ENCODE measurements at regions not wholly inside any gene's neighbourhood (a gene's known extent, or its start where the extent isn't known, plus 50 kb on each side); places are given as distances from the start of the nearest gene placed in this dataset.

DNA sequence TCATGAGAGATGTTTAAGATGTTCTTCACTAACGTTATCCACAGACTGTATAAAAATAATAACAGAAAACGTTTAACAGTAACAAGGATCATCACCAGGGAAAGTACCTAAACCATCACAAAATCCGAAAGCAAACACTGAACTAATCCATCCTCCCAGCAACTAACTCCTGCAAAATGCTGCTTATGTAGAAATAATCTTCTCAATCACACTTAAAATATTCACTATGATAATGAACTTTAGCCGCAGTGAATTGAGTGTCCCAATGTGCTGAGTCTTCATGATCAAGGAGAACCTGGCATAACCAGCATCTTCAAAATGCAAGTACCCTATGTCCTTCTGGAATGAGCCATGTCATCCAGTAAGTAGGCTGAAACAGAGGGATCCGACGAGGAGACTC, 166.1 kb downstream of the LTN1 start:
- DNase-seq: no peak

DNA sequence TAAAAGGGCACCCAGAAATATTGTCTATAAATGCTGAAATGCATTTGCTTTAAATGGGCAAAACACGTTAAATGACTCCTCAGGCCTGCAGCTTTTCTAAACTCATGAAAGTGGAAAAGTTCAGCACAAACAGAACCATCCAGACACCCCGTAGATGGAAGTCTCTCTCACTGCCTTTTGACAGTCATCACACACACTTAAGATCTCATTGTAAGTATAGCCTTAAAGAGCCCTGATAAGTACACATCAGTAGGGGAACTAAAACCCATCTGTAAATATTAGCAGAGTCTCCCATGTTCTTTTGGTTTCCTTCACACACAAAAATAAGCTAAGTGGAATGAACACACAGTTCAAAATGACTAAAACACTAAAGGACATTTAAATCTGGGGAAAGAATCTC, 166.7 kb downstream of the LTN1 start:
- no peak for DNase-seq

DNA sequence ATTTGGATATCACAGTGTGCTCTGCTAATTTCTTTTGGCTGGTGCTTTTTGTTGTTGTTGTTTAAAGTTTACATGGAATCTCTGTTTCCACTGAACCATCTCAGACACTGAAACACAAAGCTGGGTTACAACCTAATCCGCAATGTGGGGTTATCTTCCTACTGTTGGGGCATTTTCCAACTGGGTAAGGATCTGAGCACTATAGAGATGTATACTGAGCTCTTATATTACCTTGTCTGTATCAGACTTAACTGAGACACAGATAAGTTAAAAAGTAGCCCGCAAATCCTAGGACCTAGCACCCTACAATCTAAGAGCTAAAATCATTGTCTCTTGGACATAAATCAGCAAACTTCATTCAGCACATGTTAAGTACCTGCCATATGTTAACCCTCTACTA, 169.2 kb downstream of the LTN1 start:
- DNase-seq: no peak

DNA sequence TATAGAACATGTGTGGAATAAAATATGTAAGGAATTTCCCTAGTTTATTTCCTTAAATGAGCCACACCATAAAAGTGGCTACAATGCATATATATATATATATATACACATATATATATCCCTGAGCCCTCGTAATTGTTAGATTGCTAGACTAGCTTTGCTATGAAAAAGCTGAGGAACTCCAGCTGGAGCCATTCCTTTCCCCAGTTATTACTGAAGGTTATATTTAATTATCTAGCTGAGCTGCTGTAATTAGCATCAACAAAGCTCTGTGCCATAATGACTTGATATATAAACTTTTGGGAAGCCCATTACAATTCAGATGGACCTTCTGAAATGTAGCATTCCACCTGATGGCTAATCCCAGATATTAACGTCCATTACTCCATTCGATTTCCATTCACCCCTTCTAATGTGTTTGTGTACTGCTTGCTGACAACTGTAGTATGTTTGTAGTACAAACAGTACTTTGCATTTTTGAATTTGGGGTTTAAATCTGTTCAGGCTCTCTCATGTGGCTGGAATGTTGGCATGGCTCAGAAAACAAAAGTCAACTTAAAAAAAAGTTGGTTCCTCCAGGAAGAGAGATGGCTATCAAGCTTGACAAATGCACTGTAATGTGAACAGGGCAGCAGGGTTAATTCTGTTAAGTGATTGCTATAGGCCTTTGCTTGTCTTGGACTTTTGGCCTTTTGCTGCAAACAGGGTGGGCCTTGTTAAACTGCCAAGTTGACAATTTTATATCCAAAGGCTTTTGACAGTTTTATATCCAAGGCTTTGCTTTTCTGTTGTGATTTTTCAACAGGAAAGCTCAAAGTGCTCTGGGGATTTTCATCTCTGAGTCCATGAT, 170.0 kb downstream of the LTN1 start:
- DNase-seq: no peak

DNA sequence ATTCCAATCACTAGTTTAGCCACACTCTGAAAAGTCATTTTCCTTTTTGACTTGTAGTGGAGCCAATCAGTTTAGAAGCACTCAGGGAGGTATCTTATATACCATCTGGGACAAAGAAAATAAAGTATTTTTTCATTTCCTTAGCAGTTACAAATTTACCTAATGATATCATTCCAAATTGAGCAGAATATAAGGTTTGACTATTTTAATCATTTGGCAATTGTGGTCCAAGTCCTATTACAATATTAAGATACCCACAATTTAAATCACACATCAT, 170.6 kb downstream of the LTN1 start:
- DNase-seq: no peak

DNA sequence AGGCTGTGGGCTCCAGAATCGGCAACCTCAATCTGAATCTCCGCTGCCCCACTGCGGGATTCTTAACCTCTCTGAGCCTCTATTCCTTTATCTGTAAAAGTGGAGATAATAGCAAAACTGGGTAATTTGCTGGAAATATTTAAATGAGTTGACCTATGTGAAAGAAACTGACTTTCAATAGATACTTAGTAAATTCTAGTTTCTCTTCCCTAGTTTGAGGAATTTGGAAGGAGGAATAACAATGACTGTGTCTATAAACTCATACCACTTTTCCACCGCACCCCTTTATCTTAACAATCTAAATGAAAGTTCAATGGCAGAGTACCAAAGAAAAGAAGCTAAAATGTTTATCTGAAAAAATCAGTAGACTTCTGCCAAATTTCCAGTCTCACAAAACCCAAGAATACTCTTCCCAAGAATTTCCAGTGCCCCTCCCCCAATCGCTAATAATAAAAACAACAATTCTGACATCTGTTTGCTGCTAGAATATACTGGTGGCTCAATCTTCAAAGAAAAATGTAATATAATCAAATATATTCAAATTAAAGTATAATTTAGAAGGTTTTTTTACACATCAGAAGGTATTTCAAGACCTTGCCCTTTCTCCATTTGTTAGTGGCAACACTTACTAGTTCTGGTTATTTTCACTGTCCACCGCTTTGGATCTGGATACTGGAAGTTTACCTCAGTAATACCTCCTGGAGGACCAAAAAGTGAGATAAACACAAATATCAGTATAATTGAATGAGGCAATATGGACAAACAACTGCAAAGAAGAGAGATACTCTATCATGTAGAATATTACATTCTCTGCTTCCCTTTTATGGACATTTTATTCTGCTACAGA, 171.2 kb downstream of the LTN1 start:
- DNase-seq: no peak

DNA sequence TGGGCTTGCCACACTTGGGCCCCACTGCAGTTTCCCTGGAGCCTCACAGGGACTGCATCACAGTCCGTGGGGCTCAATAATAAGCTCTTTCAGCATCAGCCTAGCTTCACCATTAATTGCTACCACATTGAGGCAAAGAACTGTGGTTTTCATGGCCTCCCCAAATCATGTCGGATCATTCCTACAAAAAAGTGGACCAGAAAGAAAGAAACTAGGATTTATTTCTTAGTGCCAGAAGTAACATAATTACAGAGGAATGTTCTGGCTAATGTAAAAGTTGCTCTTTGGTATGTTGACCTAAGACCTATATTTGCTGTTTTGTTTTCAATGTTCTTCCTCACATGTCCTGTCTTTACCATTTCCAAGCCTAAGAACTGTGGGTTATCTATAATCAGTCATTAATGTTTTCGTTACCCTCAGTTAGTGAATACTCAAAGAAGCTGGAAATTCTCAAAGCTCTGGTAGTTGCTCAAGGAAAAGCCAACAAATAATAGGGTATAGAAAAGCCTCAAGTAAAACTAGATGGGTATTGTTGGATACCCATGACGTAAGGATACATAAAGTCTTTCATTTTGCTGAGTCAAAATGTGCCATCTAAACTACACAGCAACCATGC, 173.9 kb downstream of the LTN1 start:
- DNase-seq: no peak

DNA sequence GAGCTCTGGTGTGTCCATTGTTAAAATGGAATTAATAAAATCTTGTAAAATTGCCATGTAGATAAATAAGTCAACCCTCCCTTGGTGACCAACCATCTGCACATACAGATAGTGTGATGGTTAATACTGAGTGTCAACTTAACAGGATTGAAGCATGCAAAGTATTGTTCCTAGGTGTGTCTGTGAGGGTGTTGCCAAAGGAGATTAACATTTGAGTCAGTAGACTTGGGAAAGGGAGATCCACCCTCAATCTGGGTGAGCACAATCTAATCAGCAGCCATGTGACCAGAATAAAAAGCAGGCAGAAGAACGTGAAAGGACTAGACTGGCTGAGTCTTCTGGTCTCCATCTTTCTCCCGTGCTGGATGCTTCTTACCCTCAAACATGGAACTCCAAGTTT, 174.8 kb downstream of the LTN1 start:
- no peak for DNase-seq

DNA sequence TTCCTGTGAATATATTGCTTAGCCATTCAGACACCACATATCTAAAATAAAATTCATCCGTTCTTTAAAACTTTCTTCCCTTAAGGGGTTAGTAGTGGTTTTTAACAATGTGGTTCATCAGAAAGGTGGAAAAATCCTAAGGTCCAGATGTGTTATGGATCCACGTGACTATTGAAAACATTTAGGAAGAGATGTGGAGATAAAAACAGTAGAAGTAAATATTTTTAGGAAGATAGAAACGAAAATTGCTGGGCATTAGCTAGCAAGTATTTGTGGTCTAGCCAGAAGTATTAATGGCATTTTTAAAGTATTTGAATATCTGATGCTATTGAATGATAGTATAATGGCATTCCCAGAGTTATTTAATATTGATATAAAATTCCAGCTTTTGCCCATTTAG, 180.8 kb downstream of the LTN1 start:
- DNase-seq: no peak

DNA sequence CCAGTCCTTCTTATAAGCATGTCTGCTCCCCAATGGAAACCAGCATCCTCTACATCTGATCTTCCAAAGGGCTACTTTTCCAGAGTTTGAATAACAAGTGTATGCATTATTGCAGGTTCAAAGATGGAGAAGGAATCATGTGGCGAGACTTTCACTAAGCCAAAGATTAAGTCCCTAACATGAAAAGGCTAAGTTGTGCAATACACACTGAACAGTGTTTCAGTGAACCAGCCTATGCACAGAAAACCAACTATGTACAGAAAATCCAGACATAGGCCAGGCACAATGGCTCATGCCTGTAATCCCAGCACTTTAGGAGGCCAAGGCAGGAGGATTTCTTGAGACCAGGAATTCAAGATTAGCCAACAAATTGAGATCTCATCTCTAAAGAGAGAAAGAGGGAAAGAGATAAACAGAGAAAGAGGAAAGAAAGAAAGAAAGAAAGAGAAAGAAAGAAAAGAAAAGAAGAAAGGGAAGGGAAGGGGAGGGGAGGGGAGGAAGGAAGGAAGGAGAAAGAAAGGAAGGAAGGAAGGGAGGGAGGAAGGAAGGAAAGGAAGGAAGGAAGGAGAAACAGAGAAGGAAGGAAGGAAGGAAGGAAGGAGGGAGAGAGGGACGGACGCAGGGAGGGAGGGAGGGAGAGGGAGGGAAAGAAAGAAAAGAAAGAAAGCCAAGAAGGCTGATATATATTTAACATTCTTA, 181.7 kb downstream of the LTN1 start:
- no peak for DNase-seq

DNA sequence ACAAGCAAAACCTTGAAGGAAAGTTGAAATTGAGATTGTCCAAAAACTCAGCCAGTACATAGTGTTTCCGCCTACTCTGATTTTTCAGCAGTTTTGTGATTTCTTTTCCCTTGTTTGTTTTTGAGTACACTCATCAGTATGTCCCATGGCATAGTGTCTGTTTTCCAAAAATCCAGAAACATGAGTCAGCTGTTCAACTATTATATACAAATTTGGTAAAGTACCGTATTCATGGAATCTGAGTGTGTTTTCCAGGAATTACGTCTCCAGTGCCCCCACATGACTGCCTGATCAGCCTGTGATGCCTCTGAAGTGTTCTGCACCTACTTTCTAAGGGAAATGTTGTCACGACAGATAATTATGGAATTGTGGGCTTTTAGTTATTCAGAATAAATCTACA, 186.8 kb downstream of the LTN1 start:
- DNase-seq: no peak

DNA sequence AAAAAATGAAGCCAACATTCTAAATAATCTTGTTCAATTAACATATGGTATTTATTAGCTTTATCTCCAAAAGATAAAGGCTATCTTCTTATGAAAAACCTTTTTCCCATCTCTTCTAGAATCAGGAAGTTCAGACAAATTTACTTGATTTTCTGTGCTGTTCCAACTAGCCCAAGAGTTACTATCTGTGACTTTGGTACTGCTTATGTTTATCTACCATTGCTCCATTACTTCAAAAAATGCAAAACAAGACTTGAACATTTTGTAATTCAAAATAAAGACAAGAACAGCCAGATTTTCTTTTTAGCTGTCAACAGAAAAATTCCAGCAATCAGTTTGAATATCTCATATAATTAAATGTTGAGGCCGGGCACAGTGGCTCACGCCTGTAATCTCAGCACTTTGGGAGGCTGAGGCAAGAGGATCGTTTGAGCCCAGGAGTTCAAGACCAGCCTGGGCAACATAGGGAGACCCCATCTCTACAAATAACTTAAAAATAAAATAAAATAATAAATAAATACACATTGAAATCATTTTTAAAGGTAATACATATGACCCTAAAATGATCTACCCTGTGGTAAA, 188.5 kb downstream of the LTN1 start:
- DNase-seq: no peak

DNA sequence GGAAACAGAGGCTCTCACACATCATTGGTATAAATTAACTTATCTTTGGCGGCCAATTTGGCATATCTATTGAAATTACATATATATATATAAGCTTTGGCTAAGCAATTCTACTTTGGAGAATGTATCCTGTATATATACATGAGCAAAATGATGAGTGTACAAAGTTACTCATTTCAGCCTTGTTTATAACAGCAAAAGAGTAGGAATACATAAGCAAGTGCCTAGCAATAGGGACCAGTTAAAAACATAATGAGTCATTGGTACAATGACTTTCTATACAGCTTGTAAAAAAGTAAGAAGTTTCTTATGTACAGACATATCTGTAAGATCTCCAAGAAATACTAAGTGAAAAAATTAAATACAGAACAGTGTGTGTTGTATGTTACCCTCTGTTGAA, 190.8 kb downstream of the LTN1 start:
- DNase-seq: no peak

DNA sequence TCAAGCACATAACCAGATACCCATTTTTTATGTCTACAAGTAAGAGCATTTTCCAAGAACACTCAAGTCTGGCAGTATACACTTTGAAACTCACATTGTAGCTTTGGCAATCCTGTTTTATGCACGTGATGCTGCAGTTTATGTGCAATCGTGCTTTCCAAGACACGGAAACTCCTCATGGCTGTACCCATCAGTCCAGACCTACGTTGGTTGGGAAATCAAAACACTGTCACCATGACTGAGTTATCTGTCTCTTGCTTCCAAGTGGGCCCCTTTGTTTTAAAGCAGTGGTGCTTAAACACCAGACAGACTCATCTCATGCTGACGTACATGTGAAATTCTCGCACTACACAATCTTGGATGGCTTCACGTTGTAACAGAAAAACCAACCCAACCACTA, 192.8 kb downstream of the LTN1 start:
- DNase-seq: no peak

DNA sequence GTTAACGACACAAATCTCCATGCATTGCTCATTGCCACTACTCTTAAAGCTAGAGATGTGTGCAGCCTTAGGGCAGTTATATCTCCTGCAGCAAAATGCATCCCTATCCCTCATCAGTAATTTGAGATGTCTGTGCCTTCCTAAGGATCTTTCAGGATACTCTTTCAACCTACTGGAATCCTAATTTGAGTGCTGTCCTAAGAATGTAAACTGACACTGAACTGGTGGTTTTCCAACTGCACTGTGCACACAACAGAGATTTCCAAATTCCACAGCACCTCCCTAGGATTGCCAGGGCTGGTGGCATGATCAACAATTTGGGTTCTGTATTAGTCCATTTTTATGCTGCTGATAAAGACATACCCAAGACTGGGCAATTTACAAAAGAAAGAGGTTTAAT, 193.9 kb downstream of the LTN1 start:
- no peak for DNase-seq

DNA sequence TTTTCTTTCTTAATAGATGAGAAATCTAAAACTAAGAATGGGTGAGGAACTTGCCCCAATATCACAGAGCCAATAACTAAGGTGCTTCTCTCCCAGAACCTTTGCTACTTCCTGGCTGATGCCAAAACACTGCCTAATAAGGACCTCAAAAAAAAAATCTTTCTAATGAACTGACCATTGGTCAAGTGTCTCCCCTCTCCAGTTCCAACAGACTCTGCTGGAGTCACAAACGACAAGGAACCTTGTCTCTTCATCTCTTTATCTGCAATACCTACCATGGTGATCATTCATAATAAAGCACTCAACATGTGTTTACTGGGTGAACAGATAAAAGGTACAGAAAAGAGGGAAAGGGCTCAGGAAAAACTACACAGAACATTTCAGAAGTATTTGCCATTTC, 197.4 kb downstream of the LTN1 start:
- DNase-seq: no peak

DNA sequence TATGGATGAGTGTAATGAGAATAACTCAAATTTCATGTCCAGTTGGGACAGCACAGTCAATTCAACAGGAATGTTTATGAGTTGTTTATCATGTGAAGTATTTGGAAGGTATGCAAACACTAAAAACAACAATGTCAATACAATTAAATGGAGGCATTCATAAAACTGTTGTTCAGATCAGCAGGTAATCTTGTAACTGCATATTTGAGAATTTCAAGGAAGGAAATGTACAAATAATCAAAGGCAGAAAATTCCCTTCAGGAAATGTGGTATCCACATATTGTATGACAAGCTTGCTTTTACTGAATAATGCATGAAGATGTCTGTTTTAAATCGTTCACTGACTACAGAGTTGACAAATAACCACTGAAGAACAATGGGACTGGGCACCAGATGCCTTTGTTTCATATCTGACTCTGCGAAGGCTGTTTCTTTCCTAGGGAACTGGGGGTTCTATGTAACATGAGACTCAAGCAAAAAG, 198.3 kb downstream of the LTN1 start:
- DNase-seq: no peak

DNA sequence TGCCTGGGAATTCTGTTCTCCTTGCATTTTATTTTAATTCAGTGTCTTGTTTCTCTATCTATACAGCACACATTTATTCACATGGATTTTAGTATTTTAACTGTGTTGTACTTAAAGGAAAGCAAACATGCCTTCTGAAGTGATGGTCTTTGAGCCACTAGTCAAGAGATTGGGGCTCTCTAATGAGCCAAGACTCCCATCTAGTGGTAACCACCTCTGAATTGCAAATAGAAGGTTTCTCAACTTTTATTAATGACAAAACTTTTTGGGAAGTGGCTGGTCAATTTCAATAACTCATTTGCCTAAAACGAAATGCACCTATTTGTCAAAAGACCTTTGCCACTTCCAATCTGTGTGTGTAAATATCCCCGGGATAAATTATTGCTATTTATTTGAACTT, 199.6 kb downstream of the LTN1 start:
- no peak for DNase-seq

DNA sequence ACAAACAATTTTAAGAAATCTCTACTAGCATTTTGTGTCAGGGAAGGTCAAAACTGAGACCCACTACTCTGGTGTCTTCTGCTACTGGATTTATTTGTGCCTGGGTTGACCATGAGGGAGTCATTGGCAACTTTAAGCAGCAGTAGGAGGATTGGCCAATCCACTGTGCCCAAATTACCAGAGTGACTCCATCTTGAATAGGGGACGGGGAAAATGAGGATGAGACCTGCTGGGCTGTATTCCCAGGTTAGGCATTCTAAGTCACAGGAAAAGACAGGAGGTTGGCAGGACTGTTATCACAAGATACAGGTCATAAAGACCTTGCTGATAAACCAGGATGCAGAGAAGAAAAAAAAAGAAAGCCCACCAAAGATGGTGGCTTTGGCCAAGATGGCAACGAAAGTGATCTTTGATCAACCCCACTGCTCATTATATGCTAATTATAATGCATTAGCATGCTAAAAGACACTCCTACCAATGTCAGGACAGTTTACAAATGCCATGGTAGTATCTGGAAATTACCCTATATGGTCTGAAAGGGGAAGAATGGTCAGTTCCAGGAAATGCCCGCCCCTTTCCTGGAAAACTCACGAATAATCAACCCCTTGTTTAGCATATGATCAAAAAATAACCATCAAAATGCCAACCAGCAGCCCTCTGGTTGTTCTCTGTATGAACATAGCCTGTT, 200.9 kb downstream of the LTN1 start:
- DNase-seq: no peak

DNA sequence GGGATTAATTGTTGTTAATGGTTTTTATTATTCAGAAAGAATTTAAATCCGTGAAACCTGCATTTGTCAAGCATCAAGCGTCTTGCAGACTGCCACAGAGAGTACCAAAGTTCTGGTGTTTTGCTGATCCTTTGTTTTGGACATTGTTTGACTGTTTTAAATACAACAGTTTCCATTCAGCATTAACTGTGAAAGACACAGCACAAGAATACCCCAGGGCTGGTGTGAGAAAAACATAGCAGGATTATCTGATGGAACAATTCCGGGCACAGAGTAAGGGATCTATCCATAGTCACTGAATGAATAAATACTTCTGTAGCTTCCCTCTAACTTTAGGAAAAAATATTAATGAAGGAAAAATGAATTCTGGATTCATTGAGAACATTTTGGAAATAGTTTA, 202.3 kb downstream of the LTN1 start:
- no peak for DNase-seq

DNA sequence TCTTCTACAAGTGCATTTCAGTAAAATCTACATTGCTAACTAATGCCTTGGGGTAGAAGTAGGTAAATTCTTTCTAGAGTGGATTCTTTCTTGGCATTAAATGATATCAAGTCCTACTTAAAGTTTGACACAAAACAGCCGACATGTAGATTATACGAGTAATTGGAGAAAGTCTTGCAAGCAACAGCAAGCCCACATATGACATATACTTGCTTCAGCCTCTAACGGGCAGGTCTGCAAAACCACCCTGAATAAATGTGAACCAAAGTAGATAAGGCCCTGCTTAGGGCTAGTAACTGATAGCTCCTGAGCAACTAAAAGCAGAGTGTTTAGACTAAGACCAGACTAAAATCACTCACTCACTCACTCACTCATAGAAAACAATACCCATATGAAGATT, 203.2 kb downstream of the LTN1 start:
- DNase-seq: no peak

DNA sequence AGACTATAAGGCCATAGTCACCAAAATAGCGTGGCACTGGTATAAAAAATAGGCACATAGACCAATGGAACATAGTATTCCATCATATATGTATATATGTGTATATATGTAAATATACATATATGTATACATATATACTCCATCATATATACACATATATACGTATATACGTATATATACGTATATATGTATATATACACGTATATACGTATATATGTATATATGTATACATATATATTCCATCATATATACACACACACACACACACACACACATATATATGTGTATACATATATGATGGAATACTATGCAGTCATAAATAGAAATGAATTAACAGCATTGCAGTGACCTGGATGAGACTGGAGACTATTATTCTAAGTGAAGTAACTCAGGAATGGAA, 204.6 kb downstream of the LTN1 start:
- DNase-seq: no peak

All from NCI-H524 treated with DMSO at 0.1 percent for 48 hours (cell line).